GM23338 (cell line): ENCODE measurements at regions not wholly inside any gene's neighbourhood (a gene's known extent, or its start where the extent isn't known, plus 50 kb on each side); places are given as distances from the start of the nearest gene placed in this dataset.
A peak's percentile ranks its signal among the peaks of the same experiment; 100 is the strongest.

Source experiments
- ATAC-seq: fragments of 200-7000 bp; cut with Tn5 transposase; 3 replicates; pipeline ENCODE4 v1.9.1; 2020
- DNase-seq: peaks from one replicate; pipeline ENCODE4 v3.0.0-alpha.2; 2015; ENCODE audit warnings: low spot score
- H2AFZ ChIP-seq: fragments of 200-600 bp; sonication (generic); 2 replicates; pipeline ENCODE4 v1.8.0; 2016; ENCODE audit warnings: antibody characterized with exemption, mild to moderate bottlenecking, moderate library complexity
- H3F3A ChIP-seq: fragments of 200-600 bp; sonication (generic); replicated peaks from 2 replicates; pipeline ENCODE4 v1.8.0; 2017; ENCODE audit warnings: antibody characterized with exemption, mixed run types, low read depth
- H3K27ac ChIP-seq: fragments of 200-600 bp; sonication (generic); 2 replicates; pipeline ENCODE4 v1.6.1; 2016; ENCODE audit warnings: low read depth
- H3K27me3 ChIP-seq: fragments of 200-600 bp; sonication (generic); 2 replicates; pipeline ENCODE4 v1.8.0; 2016; ENCODE audit warnings: mild to moderate bottlenecking, mixed run types, moderate library complexity; ENCODE audit not compliant: insufficient read depth
- H3K36me3 ChIP-seq: fragments of 200-600 bp; sonication (generic); 2 replicates; pipeline ENCODE4 v1.8.0; 2016; ENCODE audit warnings: mild to moderate bottlenecking; ENCODE audit not compliant: insufficient read depth
- H3K4me1 ChIP-seq: fragments of 200-600 bp; sonication (generic); 2 replicates; pipeline ENCODE4 v1.8.0; 2016; ENCODE audit warnings: mild to moderate bottlenecking, moderate library complexity; ENCODE audit not compliant: insufficient read depth
- H3K4me2 ChIP-seq: fragments of 200-600 bp; sonication (generic); 2 replicates; pipeline ENCODE4 v1.7.1; 2017; ENCODE audit warnings: mixed run types
- H3K4me3 ChIP-seq: fragments of 200-600 bp; sonication (generic); 2 replicates; pipeline ENCODE4 v1.6.1; 2016; ENCODE audit warnings: mixed run types
- H3K79me2 ChIP-seq: fragments of 200-600 bp; sonication (generic); replicated peaks from 2 replicates; pipeline ENCODE4 v1.8.0; 2017; ENCODE audit warnings: mild to moderate bottlenecking; ENCODE audit not compliant: insufficient read depth
- H3K9me2 ChIP-seq: fragments of 200-600 bp; sonication (generic); 2 replicates; pipeline ENCODE4 v1.8.0; 2017; ENCODE audit not compliant: insufficient read depth
- H4K20me1 ChIP-seq: fragments of 200-600 bp; sonication (generic); replicated peaks from 2 replicates; pipeline ENCODE4 v1.8.0; 2017; ENCODE audit warnings: mild to moderate bottlenecking; ENCODE audit not compliant: insufficient read depth
- H3K27ac Mint-ChIP-seq: 2 replicates; pipeline ENCODE4 v1.8.0; 2020; ENCODE audit warnings: inconsistent platforms, mild to moderate bottlenecking, moderate library complexity, mixed read lengths
- H3K27me3 Mint-ChIP-seq: 3 replicates; pipeline ENCODE4 v1.8.0; 2022; ENCODE audit warnings: low read depth, mild to moderate bottlenecking, moderate library complexity, mixed read lengths, inconsistent platforms; ENCODE audit not compliant: insufficient read depth, poor library complexity
- H3K36me3 Mint-ChIP-seq: 3 replicates; pipeline ENCODE4 v1.8.0; 2021; ENCODE audit warnings: low read depth, mild to moderate bottlenecking, inconsistent platforms, moderate library complexity, mixed read lengths
- H3K4me1 Mint-ChIP-seq: 3 replicates; pipeline ENCODE4 v1.8.0; 2020; ENCODE audit warnings: mild to moderate bottlenecking, inconsistent platforms, mixed read lengths
- H3K4me3 Mint-ChIP-seq: 3 replicates; pipeline ENCODE4 v1.8.0; 2021; ENCODE audit warnings: moderate library complexity, mild to moderate bottlenecking, inconsistent platforms, mixed read lengths
- H3K9me3 Mint-ChIP-seq: 3 replicates; pipeline ENCODE4 v1.8.0; 2020; ENCODE audit warnings: moderate library complexity, mild to moderate bottlenecking, inconsistent platforms, mixed read lengths
- CTCF ChIP-seq, 2 experiments: fragments of 200-600 bp in 1 of 2; sonication (generic) in 1 of 2; conservative IDR thresholded peaks; 2 replicates each; pipeline versions ENCODE4 v1.5.1 to v1.6.1; 2016 to 2017; ENCODE audit warnings: antibody characterized with exemption in 2 of 2, low read depth in 2 of 2, mild to moderate bottlenecking in 2 of 2, moderate library complexity in 1 of 2
- ETS1 ChIP-seq: IDR thresholded peaks from 2 replicates; pipeline ENCODE4 v1.6.1; 2016; ENCODE audit warnings: antibody characterized with exemption
- EZH2 ChIP-seq: fragments of 200-600 bp; sonication (generic); IDR thresholded peaks from one replicate; pipeline ENCODE4 v1.8.0; 2017; ENCODE audit warnings: antibody characterized with exemption, mild to moderate bottlenecking, low read depth; ENCODE audit not compliant: unreplicated experiment
- EZH2phosphoT487 ChIP-seq: fragments of 200-600 bp; sonication (generic); IDR thresholded peaks from one replicate; pipeline ENCODE4 v1.8.1; 2018; ENCODE audit warnings: antibody characterized with exemption; ENCODE audit not compliant: unreplicated experiment
- JUNB ChIP-seq: IDR thresholded peaks from one replicate; pipeline ENCODE4 v1.6.1; 2016; ENCODE audit warnings: antibody characterized with exemption; ENCODE audit not compliant: unreplicated experiment
- NANOG ChIP-seq: IDR thresholded peaks from 2 replicates; pipeline ENCODE4 v1.6.1; 2016; ENCODE audit warnings: antibody characterized with exemption, borderline replicate concordance
- POLR2AphosphoS5 ChIP-seq: IDR thresholded peaks from 2 replicates; pipeline ENCODE4 v1.6.1; 2016; ENCODE audit warnings: antibody characterized with exemption, low read depth
- STAT1 ChIP-seq: IDR thresholded peaks from one replicate; pipeline ENCODE4 v1.6.1; 2016; ENCODE audit warnings: antibody characterized with exemption; ENCODE audit not compliant: unreplicated experiment
- ZNF114 ChIP-seq: fragments of 250-450 bp; sonication (Bioruptor Pico); IDR thresholded peaks from 2 replicates; pipeline ENCODE4 v1.5.0; 2020; ENCODE audit warnings: mild to moderate bottlenecking, moderate library complexity
- ZNF331 ChIP-seq: fragments of 250-450 bp; sonication (Bioruptor Pico); IDR thresholded peaks from 2 replicates; pipeline ENCODE4 v1.5.0; 2020; ENCODE audit warnings: low read depth, mild to moderate bottlenecking, moderate library complexity

- Histone ChIP-seq H3K27ac (no peak overlapping the region), H4K20me1 (no peaks in the 10 kb centered on the region), H3K4me1 (no peaks in the 10 kb centered on the region), H3K9me2 (no peaks in the 10 kb centered on the region), H3F3A (no peaks in the 10 kb centered on the region), H3K4me3 (no peak overlapping the region), H3K36me3 (no peaks in the 10 kb centered on the region), H2AFZ (peak overlapping the region; percentile 33; the same call in 1 of the 2 replicates), H3K4me2 (no peak overlapping the region), H3K27me3 (no peaks in the 10 kb centered on the region), H3K79me2 (no peaks in the 10 kb centered on the region)
- no peak overlapping the region for H3K27ac Mint-ChIP-seq
- H3K27me3 Mint-ChIP-seq, result no peaks in the 10 kb centered on the region
- no peak overlapping the region for H3K4me3 Mint-ChIP-seq
- DNase-seq, result peak; percentile 33
- ATAC-seq, result peak; percentile 92
- no peaks in the 10 kb centered on the region for H3K4me1 Mint-ChIP-seq
- no peaks in the 10 kb centered on the region for H3K9me3 Mint-ChIP-seq
- TF ChIP-seq EZH2phosphoT487, result no peak
- no peak for TF ChIP-seq JUNB
- H3K36me3 Mint-ChIP-seq, result no peaks in the 10 kb centered on the region
These were observed 354.7 kb upstream of the TMTC1 start for GRCh38 chr12:30138483-30138882.

- H3K36me3 Mint-ChIP-seq, result no peaks in the 10 kb centered on the region
- no peak overlapping the region for H3K4me3 ChIP-seq
These were observed 353.0 kb upstream of the TMTC1 start for GRCh38 chr12:30136696-30137095.

GRCh38 chr12:30135776-30136175, 352.0 kb upstream of the TMTC1 start:
- Mint-ChIP-seq H3K4me1 (no peaks in the 10 kb centered on the region), H3K27ac (no peak overlapping the region), H3K27me3 (peaks cover 2% of the 10 kb centered on the region), H3K36me3 (no peaks in the 10 kb centered on the region), H3K9me3 (no peaks in the 10 kb centered on the region), H3K4me3 (no peak overlapping the region)
- Histone ChIP-seq H3K27ac (no peak overlapping the region), H4K20me1 (no peaks in the 10 kb centered on the region), H3K4me2 (no peak overlapping the region), H3K4me3 (no peak overlapping the region), H3K36me3 (no peaks in the 10 kb centered on the region), H3F3A (no peaks in the 10 kb centered on the region), H3K27me3 (no peaks in the 10 kb centered on the region), H3K79me2 (no peaks in the 10 kb centered on the region), H3K4me1 (no peaks in the 10 kb centered on the region), H3K9me2 (no peaks in the 10 kb centered on the region), H2AFZ (no peak overlapping the region)
- ATAC-seq, result no peak
- DNase-seq, result no peak
- TF ChIP-seq ETS1 (no peak), ZNF331 (CRISPR knock-in tag) (no peak), EZH2 (no peak), STAT1 (no peak), CTCF (conservative IDR thresholded peaks at IDR 0.05; ENCODE audit: low read depth in 2 of 2) (no peak), POLR2AphosphoS5 (no peak), NANOG (no peak)

More at GRCh38 chr12:30136696-30137095, 353.0 kb upstream of the TMTC1 start:
- Mint-ChIP-seq H3K27ac (no peak overlapping the region), H3K4me3 (no peak overlapping the region), H3K9me3 (no peaks in the 10 kb centered on the region), H3K4me1 (no peaks in the 10 kb centered on the region), H3K27me3 (peaks cover 2% of the 10 kb centered on the region)
- Histone ChIP-seq H3K27ac (no peak overlapping the region), H3K9me2 (no peaks in the 10 kb centered on the region), H3K79me2 (no peaks in the 10 kb centered on the region), H3K36me3 (no peaks in the 10 kb centered on the region), H3F3A (no peaks in the 10 kb centered on the region), H3K4me2 (no peak overlapping the region), H3K4me1 (no peaks in the 10 kb centered on the region), H3K27me3 (no peaks in the 10 kb centered on the region), H4K20me1 (no peaks in the 10 kb centered on the region), H2AFZ (no peak overlapping the region)
- ATAC-seq (no peak), DNase-seq (no peak)
- no peak for TF ChIP-seq ZNF331 (CRISPR knock-in tag)
- TF ChIP-seq POLR2AphosphoS5, result no peak
- no peak for TF ChIP-seq CTCF (conservative IDR thresholded peaks at IDR 0.05; ENCODE audit: low read depth in 2 of 2)
- no peak for TF ChIP-seq NANOG
- TF ChIP-seq ZNF114, result no peak
